Myocyte (in vitro differentiated cells): ENCODE measurements at regions not wholly inside any gene's neighbourhood (a gene's known extent, or its start where the extent isn't known, plus 50 kb on each side); places are given as distances from the start of the nearest gene placed in this dataset.
A peak's percentile ranks its signal among the peaks of the same experiment; 100 is the strongest.
"Not testable (repeated sequence)": the region's sequence is repeated elsewhere in the genome, so short reads cannot be mapped to it uniquely, and the experiment has no call there.

Experiments
- DNase-seq: peaks from one replicate; pipeline ENCODE4 v3.0.0-alpha.2; 2012; ENCODE audit warnings: low read depth

GRCh38 chr11:19628018-19628417 lies 84.6 kb upstream of the NAV2 start:
- peak; percentile 50 for DNase-seq

DNA sequence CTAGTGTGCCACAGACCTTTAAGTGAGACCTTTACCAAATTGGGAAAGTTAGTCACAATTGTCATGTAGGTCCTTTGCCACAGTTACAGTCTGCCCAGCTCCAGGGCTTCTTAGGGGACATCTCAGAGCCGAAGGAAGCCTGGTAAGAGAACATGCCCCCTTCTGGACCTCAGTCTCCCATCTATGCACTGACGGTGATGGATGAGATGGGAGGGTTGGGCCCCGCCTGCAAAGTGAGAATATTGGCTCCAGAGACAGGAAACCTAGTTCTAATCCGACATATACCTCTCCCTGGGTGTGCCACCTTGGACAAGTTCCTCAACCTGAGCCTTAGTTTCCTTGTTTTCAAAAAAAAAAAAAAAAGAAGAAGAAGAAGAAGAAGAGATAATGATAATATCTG lies 85.1 kb upstream of the NAV2 start:
- DNase-seq = no peak

GRCh38 chr11:19625438-19625837 lies 87.2 kb upstream of the NAV2 start:
- DNase-seq = no peak

GRCh38 chr11:19617696-19618523 lies 94.7 kb upstream of the NAV2 start:
- DNase-seq = no peak

DNA sequence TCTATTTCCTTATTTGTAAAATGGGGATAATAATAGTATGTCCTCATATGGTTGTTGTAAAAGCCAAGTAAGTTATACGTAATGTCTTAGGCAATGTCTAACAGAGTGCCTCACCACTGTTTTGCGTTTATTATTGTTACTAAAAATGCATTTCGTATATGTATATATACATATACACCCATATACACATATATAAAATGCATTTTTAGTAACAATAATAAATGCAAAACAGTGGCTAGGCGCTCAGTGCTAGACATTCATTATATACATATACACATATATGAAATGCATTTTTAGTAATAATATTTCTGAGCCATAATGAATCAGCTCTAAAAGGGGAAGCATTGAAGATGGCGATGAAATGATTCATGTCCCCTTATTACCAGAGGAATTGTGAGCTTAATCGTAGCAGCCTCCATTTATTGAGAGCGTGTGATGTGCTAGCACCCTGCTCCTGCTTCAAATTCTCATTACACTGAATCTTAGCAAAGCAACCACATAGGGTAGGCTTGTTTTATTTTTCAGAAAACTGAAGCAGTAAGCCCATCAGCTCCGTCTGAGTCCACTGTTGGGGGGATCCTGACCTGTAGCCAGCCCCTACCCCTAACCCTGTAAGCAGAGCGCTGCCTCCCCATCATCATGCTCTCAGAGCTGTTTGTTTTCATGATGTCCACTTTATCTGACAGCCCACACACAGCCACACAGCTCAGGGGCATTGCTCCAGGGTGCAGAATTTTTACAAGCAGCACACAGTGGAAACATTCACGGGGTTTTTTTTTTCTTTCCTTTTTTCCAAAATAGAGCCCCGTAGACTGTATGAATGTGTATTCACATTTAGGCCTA lies 97.1 kb upstream of the NAV2 start:
- DNase-seq = no peak

- no peak for DNase-seq
Measured at GRCh38 chr11:19614370-19614940, 98.2 kb upstream of the NAV2 start.

DNA sequence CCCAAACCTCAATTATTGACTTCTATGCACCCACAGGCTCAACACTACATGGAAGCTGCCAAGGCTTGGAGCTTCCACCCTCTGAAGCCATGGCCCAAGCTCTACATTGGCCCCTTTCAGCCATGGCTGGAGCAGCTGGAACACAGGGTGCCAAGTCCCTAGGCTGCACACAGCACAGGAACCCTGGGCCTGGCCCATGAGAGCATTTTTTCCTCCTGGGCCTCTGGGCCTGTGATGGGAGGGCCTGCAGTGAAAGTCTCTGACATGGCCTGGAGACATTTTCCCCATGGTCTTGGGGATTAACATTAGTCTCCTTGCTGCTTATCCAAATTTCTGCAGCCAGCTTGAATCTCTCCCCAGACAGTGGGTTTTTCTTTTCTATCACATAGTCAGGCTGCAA lies 100.6 kb upstream of the NAV2 start:
- not testable (repeated sequence) for DNase-seq

- DNase-seq = peak; percentile 43
Measured at GRCh38 chr11:19607656-19608360, 104.8 kb upstream of the NAV2 start.

DNA sequence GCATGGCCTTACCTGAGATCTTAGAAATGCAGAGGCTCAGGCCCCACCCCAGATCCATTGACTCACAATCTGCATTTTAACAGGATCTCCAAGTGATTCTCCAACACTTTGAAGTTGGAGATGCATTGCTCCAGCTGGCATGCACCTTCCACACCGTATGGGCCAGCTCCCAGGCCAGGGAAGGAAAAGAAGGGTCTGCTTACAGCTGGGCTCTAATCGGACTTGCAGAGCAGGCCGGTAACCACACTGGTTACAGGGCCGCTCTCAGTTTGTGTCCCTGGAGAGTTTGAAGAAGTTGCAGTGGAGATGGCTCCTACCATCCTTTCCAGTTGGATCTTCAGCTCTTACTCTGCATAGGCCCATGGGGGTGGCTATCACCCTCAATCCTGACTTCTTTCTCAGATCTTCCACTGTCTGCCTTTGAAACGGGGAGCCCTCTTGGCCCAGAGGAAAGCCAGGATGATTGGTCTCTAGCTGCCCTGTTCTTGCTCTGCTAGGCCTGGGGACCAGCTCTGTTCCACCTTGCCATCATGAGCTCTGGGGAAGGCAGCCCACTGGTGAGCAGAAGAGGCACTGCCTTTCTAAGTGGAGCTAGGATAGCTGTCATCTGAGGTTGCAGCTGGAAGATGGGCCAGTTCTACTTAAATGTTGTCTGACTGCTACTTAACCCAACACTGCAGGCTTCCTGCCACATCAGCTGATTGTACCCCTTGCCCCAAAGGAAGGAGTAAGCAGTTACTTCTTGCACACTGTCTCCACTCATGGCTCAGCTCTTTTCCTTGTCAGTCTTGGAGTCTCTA lies 105.6 kb upstream of the NAV2 start:
- DNase-seq = no peak

- DNase-seq = peak; percentile 69
Measured at GRCh38 chr11:19605520-19606371, 106.9 kb upstream of the NAV2 start.

DNA sequence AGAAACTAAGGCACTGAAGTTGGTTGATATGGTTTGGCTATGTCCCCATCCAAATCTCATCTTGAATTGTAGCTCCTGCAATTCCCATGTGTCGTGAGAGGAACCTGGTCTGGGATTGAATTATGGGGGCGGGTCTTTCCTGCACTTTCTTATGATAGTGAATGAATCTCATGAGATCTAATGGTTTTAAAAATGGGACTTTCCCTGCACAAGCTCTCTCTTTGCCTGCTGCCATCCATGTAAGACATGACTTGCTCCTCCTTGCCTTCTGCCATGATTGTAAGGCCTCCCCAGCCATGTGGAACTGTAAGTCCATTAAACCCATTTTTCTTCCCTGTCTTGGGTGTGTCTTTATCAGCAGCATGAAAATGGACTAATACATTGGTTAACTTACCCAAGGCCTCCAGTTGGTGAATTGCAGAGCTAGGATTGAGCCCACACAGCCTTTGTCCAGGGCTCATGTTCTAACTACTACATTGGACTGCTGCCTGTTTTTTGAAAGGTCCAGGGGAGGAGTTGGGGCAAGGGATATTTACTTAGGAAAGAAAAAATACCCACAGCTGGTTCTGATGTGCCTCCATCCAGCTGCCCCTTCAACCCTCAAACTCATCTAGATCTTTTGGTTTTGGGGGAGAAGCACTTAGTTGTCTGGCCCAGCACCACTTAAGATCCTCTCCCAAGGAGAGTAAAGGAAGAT lies 107.8 kb upstream of the NAV2 start:
- DNase-seq = no peak

DNA sequence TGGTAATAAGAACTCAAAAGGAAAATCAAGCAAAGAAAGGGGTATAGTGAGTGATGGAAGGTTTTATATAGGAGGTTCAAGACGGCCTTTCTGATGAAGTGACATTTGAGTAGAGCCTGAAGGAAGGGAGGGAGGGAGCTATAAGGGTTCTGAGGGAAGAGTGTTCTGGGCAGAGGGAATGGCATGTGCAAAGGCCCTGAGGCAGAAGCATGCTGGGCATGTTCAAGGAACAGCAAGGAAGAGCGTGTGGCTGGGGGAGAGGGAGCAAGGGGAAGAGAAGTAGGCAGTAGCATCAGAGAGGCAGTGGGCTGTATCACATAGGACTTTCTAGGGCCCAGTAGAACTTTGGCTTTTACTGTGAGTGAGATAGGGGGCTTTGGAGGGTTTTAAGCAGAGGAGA lies 108.9 kb upstream of the NAV2 start:
- no peak for DNase-seq

GRCh38 chr11:19602891-19603290 lies 109.7 kb upstream of the NAV2 start:
- DNase-seq = peak; percentile 67

- peak; percentile 16 for DNase-seq
Measured at GRCh38 chr11:19602406-19602805, 110.2 kb upstream of the NAV2 start.

- DNase-seq = no peak
Measured at GRCh38 chr11:19601235-19601634, 111.4 kb upstream of the NAV2 start.

DNA sequence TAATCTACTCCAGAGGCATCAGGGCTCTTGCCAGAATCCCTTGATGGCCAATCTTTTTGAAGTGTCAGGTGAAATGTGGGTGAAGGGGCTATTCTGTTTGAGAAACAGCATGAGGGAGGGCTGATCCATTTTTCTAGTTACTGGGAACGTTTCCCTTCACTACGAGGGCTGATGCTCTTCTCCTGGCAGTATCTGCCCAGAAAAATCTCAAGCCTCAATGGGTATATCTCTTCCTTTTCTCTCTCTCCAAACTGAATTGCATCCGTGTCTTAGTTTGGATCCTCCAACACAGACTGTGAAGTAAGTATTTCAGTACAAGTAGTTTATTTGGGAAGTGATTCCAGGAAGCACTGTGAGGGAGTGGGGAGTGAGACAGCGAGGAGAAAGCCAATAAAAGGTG lies 113.0 kb upstream of the NAV2 start:
- DNase-seq = no peak

GRCh38 chr11:19598876-19599486 lies 113.7 kb upstream of the NAV2 start:
- peak; percentile 13 for DNase-seq

DNA sequence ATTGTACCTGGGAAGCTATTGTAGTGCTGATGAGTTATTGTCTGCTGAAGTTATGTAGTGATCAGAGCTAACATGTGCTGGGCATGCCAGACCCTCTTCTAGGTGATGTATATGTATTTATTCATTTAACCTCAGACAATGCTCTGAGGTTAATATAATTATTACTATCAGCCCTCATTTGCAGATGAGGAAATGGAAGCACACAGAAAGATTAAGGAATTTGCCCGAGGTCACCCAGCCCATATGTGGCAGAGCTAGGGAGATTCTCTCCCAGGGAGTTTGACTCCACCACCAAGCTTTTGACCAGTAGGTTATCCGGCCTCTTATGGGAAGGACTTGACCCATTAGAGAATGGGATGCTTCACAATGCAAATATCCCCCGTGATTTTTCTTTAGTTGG lies 114.2 kb upstream of the NAV2 start:
- DNase-seq = peak; percentile 47

DNA sequence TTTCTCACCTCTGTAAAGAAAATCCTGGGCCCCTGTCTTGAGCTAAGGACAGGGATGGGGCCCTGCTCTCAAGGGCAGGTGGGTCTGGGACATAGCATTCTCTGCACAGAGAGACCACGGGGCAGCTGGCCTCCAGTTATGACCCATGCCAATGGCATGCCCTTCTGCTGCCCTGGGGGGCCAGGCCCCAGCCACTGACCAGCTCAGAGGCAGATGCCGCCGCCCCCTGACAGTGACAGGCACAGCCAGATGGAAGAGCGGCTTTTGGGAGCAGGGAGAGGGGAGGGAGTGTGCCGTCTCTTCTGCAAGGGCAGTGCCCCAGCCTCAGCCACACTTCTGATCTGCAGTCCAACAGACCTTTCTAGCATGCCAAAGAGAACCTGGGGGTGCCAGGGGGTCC lies 114.8 kb upstream of the NAV2 start:
- peak; percentile 97 for DNase-seq
